A673 (cell line): ENCODE measurements at regions not wholly inside any gene's neighbourhood (a gene's known extent, or its start where the extent isn't known, plus 50 kb on each side); places are given as distances from the start of the nearest gene placed in this dataset.

Source experiments
- BruUV-seq: library from RNA; stranded (reverse); fragments of 400-500 nt; replicated peaks from 2 replicates; lab custom pipeline; 2021; lab: Mats Ljungman, UMichigan
- CTCF ChIA-PET: fragments of 300-600 bp; sonication (Branson Sonifier 250); formaldehyde crosslinking; loops from one replicate; lab custom pipeline; 2022; ENCODE audit warnings: antibody characterized with exemption; lab: Charles Lee
- POLR2A ChIA-PET: fragments of 300-600 bp; sonication (Branson Sonifier 250); formaldehyde crosslinking; loops from one replicate; lab custom pipeline; 2022; ENCODE audit warnings: antibody characterized with exemption; ENCODE audit not compliant: low non-redundant PET; lab: Charles Lee
- DNase-seq: peaks from one replicate; pipeline ENCODE4 v3.0.0-alpha.2; 2015; ENCODE audit warnings: low spot score
- H3K27ac ChIP-seq: fragments of 200-600 bp; sonication (generic); 2 replicates; pipeline ENCODE4 v1.5.1; 2016; ENCODE audit warnings: mixed run types, low read depth, mild to moderate bottlenecking, mixed read lengths, antibody characterized with exemption, low read length; ENCODE audit not compliant: poor library complexity, severe bottlenecking
- H3K27me3 ChIP-seq: fragments of 200-600 bp; sonication (generic); replicated peaks from 2 replicates; pipeline ENCODE4 v1.6.1; 2017; ENCODE audit warnings: mixed run types, low read depth, mild to moderate bottlenecking, mixed read lengths, antibody characterized with exemption, low read length; ENCODE audit not compliant: insufficient read depth, poor library complexity
- H3K36me3 ChIP-seq: fragments of 200-600 bp; sonication (generic); 2 replicates; pipeline ENCODE4 v1.6.1; 2016; ENCODE audit warnings: mixed run types, mild to moderate bottlenecking, mixed read lengths, antibody characterized with exemption, low read length; ENCODE audit not compliant: insufficient read depth, poor library complexity, severe bottlenecking
- H3K4me1 ChIP-seq: fragments of 200-600 bp; sonication (generic); 2 replicates; pipeline ENCODE4 v1.6.1; 2017; ENCODE audit warnings: mixed run types, mild to moderate bottlenecking, mixed read lengths, antibody characterized with exemption, low read length; ENCODE audit not compliant: insufficient read depth, poor library complexity, severe bottlenecking
- H3K4me3 ChIP-seq: fragments of 200-600 bp; sonication (generic); 2 replicates; pipeline ENCODE4 v1.5.1; 2016; ENCODE audit warnings: low read depth, mixed run types, mild to moderate bottlenecking, mixed read lengths, low read length; ENCODE audit not compliant: poor library complexity, severe bottlenecking
- H3K9me3 ChIP-seq: fragments of 200-600 bp; sonication (generic); 2 replicates; pipeline ENCODE4 v1.6.1; 2016; ENCODE audit warnings: mixed run types, low read depth, mild to moderate bottlenecking, mixed read lengths, antibody characterized with exemption, low read length; ENCODE audit not compliant: poor library complexity, severe bottlenecking
- CTCF ChIP-seq: fragments of 300-800, 200-600 bp; sonication (generic); conservative IDR thresholded peaks from 2 replicates; pipeline ENCODE4 v1.5.1; 2017; ENCODE audit warnings: low read depth, mild to moderate bottlenecking, antibody characterized with exemption, low read length, moderate library complexity, mixed read lengths
- EZH2 ChIP-seq: fragments of 200-600 bp; sonication (generic); IDR thresholded peaks from 2 replicates; pipeline ENCODE4 v1.6.1; 2017; ENCODE audit warnings: borderline replicate concordance, low read depth, mild to moderate bottlenecking, mixed read lengths, antibody characterized with exemption, low read length; ENCODE audit not compliant: poor library complexity, severe bottlenecking
- intact Hi-C: fragments of 100-400 bp; cut with micrococcal nuclease; formaldehyde crosslinking; loops from one replicate; pipeline ENCODE4 v1.10.0; 2022; ENCODE audit not compliant: unreplicated experiment

GRCh38 chr9:18163146-18163545 lies 310.8 kb upstream of the ADAMTSL1 start:
- Histone ChIP-seq H3K4me3 (no peak overlapping the region), H3K9me3 (no peaks in the 10 kb centered on the region), H3K4me1 (no peaks in the 10 kb centered on the region), H3K27ac (no peak overlapping the region), H3K36me3 (no peaks in the 10 kb centered on the region), H3K27me3 (no peaks in the 10 kb centered on the region)
- TF ChIP-seq CTCF = no peak
- TF ChIP-seq EZH2 = no peak
- intact Hi-C loops = no loop called here
- BruUV-seq = no TSS peak
- POLR2A ChIA-PET = no interaction called here
- CTCF ChIA-PET = no interaction called here
- DNase-seq = no peak

GRCh38 chr9:18167733-18168132 lies 306.2 kb upstream of the ADAMTSL1 start:
- intact Hi-C loops = no loop called here
- Histone ChIP-seq H3K4me1 (no peaks in the 10 kb centered on the region), H3K27ac (no peak overlapping the region), H3K27me3 (no peaks in the 10 kb centered on the region), H3K9me3 (no peaks in the 10 kb centered on the region), H3K36me3 (no peaks in the 10 kb centered on the region), H3K4me3 (no peak overlapping the region)
- no peak for DNase-seq
- BruUV-seq = no TSS peak
- TF ChIP-seq CTCF = no peak
- TF ChIP-seq EZH2 = no peak
- ChIA-PET POLR2A (no interaction called here), CTCF (no interaction called here)

GRCh38 chr9:18173923-18174322 lies 300.0 kb upstream of the ADAMTSL1 start:
- CTCF ChIA-PET = no interaction called here
- Histone ChIP-seq H3K27me3 (no peaks in the 10 kb centered on the region), H3K4me3 (no peak overlapping the region), H3K36me3 (no peaks in the 10 kb centered on the region), H3K4me1 (no peaks in the 10 kb centered on the region), H3K9me3 (no peaks in the 10 kb centered on the region), H3K27ac (no peak overlapping the region)
- TF ChIP-seq EZH2 = no peak
- no peak for TF ChIP-seq CTCF
- POLR2A ChIA-PET = no interaction called here
- no TSS peak for BruUV-seq
- intact Hi-C loops = no loop called here
- DNase-seq = no peak
